KMS-11 (cell line): ENCODE measurements at regions not wholly inside any gene's neighbourhood (a gene's known extent, or its start where the extent isn't known, plus 50 kb on each side); places are given as distances from the start of the nearest gene placed in this dataset.

ENCODE experiments used
- H2AFZ ChIP-seq: fragments of 200-600 bp; sonication (generic); 2 replicates; pipeline ENCODE4 v1.6.1; 2016; ENCODE audit warnings: antibody characterized with exemption, mixed run types, low read depth
- H3K27ac ChIP-seq: fragments of 200-600 bp; sonication (generic); 2 replicates; pipeline ENCODE4 v1.6.1; 2016; ENCODE audit warnings: mild to moderate bottlenecking, mixed run types
- H3K27me3 ChIP-seq: fragments of 200-600 bp; sonication (generic); 2 replicates; pipeline ENCODE4 v1.6.1; 2017; ENCODE audit warnings: mild to moderate bottlenecking, low read depth, mixed run types, moderate library complexity; ENCODE audit not compliant: insufficient read depth
- H3K36me3 ChIP-seq: fragments of 200-600 bp; sonication (generic); 2 replicates; pipeline ENCODE4 v1.6.1; 2017; ENCODE audit warnings: mild to moderate bottlenecking, mixed run types; ENCODE audit not compliant: insufficient read depth
- H3K4me1 ChIP-seq: fragments of 200-600 bp; sonication (generic); 2 replicates; pipeline ENCODE4 v1.6.1; 2016; ENCODE audit warnings: mild to moderate bottlenecking, low read depth, mixed run types; ENCODE audit not compliant: poor library complexity, severe bottlenecking
- H3K4me2 ChIP-seq: fragments of 200-600 bp; sonication (generic); 2 replicates; pipeline ENCODE4 v1.7.0; 2016; ENCODE audit warnings: mild to moderate bottlenecking, mixed run types
- H3K4me3 ChIP-seq: fragments of 200-600 bp; sonication (generic); IDR thresholded peaks from 2 replicates; pipeline ENCODE4 v1.6.1; 2017; ENCODE audit warnings: low read depth, low read length, mixed read lengths; ENCODE audit not compliant: insufficient read depth
- H3K79me2 ChIP-seq: fragments of 200-600 bp; sonication (generic); 2 replicates; pipeline ENCODE4 v1.6.1; 2016; ENCODE audit warnings: low read depth, mixed run types; ENCODE audit not compliant: insufficient read depth
- H3K9ac ChIP-seq: fragments of 200-600 bp; sonication (generic); 2 replicates; pipeline ENCODE4 v1.6.1; 2016; ENCODE audit warnings: mild to moderate bottlenecking, mixed run types
- H4K20me1 ChIP-seq: fragments of 200-600 bp; sonication (generic); 2 replicates; pipeline ENCODE4 v1.6.1; 2016; ENCODE audit warnings: mild to moderate bottlenecking, mixed run types; ENCODE audit not compliant: insufficient read depth
- TF ChIP-seq, protein P1 (sequence below): fragments of 200-600 bp; sonication (generic); conservative IDR thresholded peaks from 2 replicates; pipeline ENCODE4 v1.6.1; 2017; ENCODE audit warnings: low read depth, mild to moderate bottlenecking, antibody characterized with exemption, low read length, moderate library complexity, mixed read lengths

DNA sequence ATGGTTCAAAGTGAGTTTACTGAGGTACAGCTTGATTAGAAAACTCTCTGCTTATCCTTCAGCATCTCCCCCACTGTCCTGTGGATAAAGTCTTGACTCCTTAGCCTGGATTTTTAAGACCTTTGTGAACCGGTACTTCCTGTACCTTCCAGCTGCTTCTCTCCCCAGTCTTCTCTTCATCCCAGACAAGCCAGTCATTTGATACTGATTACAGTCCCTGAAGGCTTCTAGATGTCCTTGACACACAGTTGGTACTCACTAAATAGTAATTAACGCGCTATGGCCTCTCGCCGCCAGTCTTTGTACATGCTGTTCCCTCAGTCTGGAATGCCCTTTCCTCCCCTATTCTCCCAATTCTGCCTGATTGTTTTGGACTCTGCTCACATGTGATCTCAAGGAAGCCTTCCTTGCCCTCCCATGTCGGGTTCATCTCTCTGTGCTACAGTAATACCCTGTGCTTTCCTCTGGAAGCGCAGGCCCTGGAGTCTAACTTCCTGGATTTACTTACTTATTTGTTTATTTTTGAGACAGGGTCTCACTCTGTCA, 50.6 kb upstream of the PTGR2 start:
- Histone ChIP-seq H3K27ac (no peak overlapping the region), H3K4me1 (no peaks in the 10 kb centered on the region), H3K36me3 (no peaks in the 10 kb centered on the region), H3K9ac (no peak overlapping the region), H3K4me3 (no peak overlapping the region), H4K20me1 (no peaks in the 10 kb centered on the region), H3K79me2 (no peaks in the 10 kb centered on the region), H2AFZ (no peak overlapping the region), H3K4me2 (no peak overlapping the region), H3K27me3 (no peaks in the 10 kb centered on the region)
- TF ChIP-seq, protein P1, sequence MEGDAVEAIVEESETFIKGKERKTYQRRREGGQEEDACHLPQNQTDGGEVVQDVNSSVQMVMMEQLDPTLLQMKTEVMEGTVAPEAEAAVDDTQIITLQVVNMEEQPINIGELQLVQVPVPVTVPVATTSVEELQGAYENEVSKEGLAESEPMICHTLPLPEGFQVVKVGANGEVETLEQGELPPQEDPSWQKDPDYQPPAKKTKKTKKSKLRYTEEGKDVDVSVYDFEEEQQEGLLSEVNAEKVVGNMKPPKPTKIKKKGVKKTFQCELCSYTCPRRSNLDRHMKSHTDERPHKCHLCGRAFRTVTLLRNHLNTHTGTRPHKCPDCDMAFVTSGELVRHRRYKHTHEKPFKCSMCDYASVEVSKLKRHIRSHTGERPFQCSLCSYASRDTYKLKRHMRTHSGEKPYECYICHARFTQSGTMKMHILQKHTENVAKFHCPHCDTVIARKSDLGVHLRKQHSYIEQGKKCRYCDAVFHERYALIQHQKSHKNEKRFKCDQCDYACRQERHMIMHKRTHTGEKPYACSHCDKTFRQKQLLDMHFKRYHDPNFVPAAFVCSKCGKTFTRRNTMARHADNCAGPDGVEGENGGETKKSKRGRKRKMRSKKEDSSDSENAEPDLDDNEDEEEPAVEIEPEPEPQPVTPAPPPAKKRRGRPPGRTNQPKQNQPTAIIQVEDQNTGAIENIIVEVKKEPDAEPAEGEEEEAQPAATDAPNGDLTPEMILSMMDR = no peak

DNA sequence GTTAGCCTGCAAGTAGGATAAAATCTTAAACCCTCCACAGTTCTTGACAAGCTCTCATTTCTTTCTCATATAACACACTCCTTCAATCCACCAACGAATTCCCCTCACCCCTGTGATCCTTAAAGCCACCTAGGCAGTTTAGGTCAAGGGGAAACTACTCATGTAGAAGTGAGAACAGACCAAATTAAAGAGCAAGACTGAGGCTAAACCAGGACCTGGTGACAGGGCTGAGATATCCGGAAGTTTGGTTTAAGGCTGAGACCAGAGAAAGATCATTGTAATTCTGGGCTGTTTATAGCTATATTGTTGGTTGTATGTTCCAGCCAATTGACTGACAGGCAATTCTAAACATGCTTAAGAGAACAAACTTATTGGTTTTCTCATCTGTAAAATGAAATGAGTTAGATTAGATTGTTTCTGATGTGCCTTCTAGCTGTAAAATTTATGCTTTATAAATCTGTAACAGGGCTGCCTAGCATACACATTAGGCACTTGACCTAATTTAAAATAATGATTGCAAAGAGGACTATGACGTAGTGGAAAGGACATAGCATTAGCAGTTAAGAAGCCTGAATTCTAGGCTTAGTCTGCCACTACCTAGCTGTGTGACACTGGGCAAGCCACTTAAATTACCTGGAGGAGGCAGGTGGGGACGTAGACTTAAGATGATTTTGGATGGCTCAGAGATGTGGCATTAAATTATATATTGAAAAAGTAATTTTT, 53.9 kb upstream of the PTGR2 start:
- no peak overlapping the region for H3K4me2 ChIP-seq
- no peak overlapping the region for H3K4me3 ChIP-seq
- H2AFZ ChIP-seq = no peak overlapping the region
- H3K79me2 ChIP-seq = no peaks in the 10 kb centered on the region
- peaks cover 15% of the 10 kb centered on the region for H3K4me1 ChIP-seq
- no peak overlapping the region for H3K9ac ChIP-seq
- H4K20me1 ChIP-seq = no peaks in the 10 kb centered on the region
- no peak overlapping the region for H3K27ac ChIP-seq
- TF ChIP-seq, protein P1 = no peak
- no peaks in the 10 kb centered on the region for H3K27me3 ChIP-seq
- no peaks in the 10 kb centered on the region for H3K36me3 ChIP-seq

DNA sequence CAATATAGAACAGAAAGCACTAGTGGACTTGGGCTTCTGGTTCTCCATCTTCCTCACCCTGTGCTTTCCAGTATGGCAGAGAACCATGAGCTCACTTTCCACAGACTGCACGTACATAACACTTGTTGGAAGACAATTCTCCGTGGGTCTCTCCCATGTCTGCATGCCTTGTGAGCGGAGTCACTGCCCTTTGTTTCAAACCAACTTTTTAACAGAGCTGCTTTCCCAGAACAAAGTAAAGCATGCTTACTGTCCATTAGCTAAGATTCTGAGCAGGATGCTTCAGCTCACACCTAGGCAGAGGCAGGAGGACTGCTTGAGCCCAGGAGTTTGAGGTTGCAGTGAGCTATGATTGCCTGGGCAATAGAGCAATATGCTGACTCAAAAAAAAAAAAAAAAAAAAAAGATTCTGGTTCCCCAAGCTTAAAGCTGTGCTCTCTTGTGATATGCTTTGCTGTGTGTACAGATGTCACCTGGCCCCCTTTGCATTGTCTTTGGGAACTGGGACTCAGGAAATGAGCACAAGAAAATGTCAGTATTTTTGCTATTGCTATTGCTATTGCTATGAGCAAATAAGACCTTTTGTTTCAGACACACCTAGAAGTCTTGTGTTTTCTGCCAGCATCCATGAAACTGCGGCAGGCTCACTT, 54.6 kb upstream of the PTGR2 start:
- TF ChIP-seq, protein P1 = no peak
- no peak overlapping the region for H3K27ac ChIP-seq
- peaks cover 15% of the 10 kb centered on the region for H3K4me1 ChIP-seq

DNA sequence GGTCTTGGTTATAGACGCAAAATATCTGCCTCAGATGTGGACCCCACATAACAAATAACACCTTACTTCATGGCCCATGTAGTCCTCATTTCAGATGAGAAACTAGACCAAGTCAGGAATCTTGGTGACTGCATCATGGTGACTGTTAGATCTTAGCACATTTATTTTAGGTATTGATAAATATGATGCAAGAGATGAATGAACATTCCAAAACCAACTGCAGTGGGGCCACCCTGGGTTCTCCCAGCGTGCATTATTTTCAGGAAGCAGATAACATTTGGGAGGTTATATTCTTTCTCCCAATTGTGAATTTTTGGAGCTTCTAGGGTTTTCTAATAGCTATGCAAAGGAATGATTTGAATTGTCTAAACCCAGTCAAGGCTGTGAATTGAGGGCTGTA, 55.2 kb upstream of the PTGR2 start:
- no peak overlapping the region for H3K27ac ChIP-seq
- H3K9ac ChIP-seq = no peak overlapping the region
- H3K36me3 ChIP-seq = no peaks in the 10 kb centered on the region
- peaks cover 15% of the 10 kb centered on the region for H3K4me1 ChIP-seq
- TF ChIP-seq, protein P1 = no peak
- no peak overlapping the region for H3K4me2 ChIP-seq
- H3K27me3 ChIP-seq = no peaks in the 10 kb centered on the region
- H3K79me2 ChIP-seq = no peaks in the 10 kb centered on the region
- no peaks in the 10 kb centered on the region for H4K20me1 ChIP-seq
- no peak overlapping the region for H3K4me3 ChIP-seq
- H2AFZ ChIP-seq = no peak overlapping the region

More for the DNA sequence above, 54.6 kb upstream of the PTGR2 start:
- Histone ChIP-seq H3K4me3 (no peak overlapping the region), H3K4me2 (no peak overlapping the region), H3K27me3 (no peaks in the 10 kb centered on the region), H4K20me1 (no peaks in the 10 kb centered on the region), H3K79me2 (no peaks in the 10 kb centered on the region), H3K9ac (no peak overlapping the region), H2AFZ (no peak overlapping the region), H3K36me3 (no peaks in the 10 kb centered on the region)
